ENCODE measurements at regions not wholly inside any gene's neighbourhood (a gene's known extent, or its start where the extent isn't known, plus 50 kb on each side); places are given as distances from the start of the nearest gene placed in this dataset.

DNA sequence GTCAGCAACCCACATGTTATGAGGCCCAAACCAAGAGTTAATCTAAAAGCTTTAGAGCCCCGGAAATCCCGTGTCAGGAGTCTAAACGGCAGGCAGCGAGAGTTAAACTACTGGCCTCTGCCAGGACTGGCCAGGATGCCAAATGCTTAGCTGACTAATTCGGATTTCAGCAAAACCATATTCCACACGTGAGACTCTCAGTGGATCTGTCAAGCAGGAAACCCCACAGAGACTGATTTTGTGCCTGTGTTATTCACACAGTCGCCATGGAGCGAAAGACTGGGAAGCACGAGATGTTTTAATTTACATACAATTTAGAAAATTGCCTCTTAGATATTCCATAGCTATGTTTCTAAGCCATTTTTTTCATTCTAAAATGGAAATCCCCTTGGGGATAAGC is 152.9 kb downstream of the RNASET2 start:
- TF ChIP-seq CTCF (IDR thresholded peaks at IDR 0.05 in 4 of 5, conservative IDR thresholded peaks at IDR 0.05 in 1 of 5) (no peak), POLR2A (IDR thresholded peaks at IDR 0.05) (no peak)
